CD14-positive monocyte (primary cell): ENCODE measurements at regions not wholly inside any gene's neighbourhood (a gene's known extent, or its start where the extent isn't known, plus 50 kb on each side); places are given as distances from the start of the nearest gene placed in this dataset.
A peak's percentile ranks its signal among the peaks of the same experiment; 100 is the strongest.

Source experiments
- DNase-seq, 3 donors: peaks; one replicate each; pipeline ENCODE4 v3.0.0-alpha.2; 2011 to 2022
- H2AFZ ChIP-seq: 2 replicates; pipeline ENCODE4 v1.6.0; 2012; ENCODE audit warnings: mild to moderate bottlenecking, low read depth, low read length, inconsistent platforms; ENCODE audit not compliant: insufficient read depth, poor library complexity, severe bottlenecking
- H3K27ac ChIP-seq, 2 donors: 1 replicate in 1 of 2; 2 replicates in 1 of 2; pipeline ENCODE4 v1.5.1; 2012 to 2013; ENCODE audit warnings: low read length in 2 of 2, control low read depth in 1 of 2, inconsistent platforms in 1 of 2, low read depth in 1 of 2, mild to moderate bottlenecking in 1 of 2
- H3K27me3 ChIP-seq, 2 donors: one replicate each; pipeline versions ENCODE4 v1.6.0 to v1.6.1; 2011 to 2013; ENCODE audit warnings: low read length in 2 of 2; ENCODE audit not compliant: control insufficient read depth in 2 of 2, insufficient read depth in 2 of 2
- H3K36me3 ChIP-seq, 2 donors: replicated peaks in 1 of 2; 1 replicate in 1 of 2; 2 replicates in 1 of 2; pipeline versions ENCODE4 v1.5.1 to v1.6.1; 2012 to 2013; ENCODE audit warnings: low read length in 2 of 2, control low read depth in 1 of 2, inconsistent platforms in 1 of 2, mild to moderate bottlenecking in 1 of 2; ENCODE audit not compliant: insufficient read depth in 2 of 2, control insufficient read depth in 1 of 2
- H3K4me1 ChIP-seq, 2 donors: 1 replicate in 1 of 2; 2 replicates in 1 of 2; pipeline versions ENCODE4 v1.5.1 to v1.6.1; 2012 to 2013; ENCODE audit warnings: low read length in 2 of 2, control low read depth in 1 of 2, inconsistent platforms in 1 of 2, mild to moderate bottlenecking in 1 of 2, moderate library complexity in 1 of 2; ENCODE audit not compliant: insufficient read depth in 2 of 2, control insufficient read depth in 1 of 2
- H3K4me2 ChIP-seq: replicated peaks from 2 replicates; pipeline ENCODE3; 2012; ENCODE audit warnings: low read length, moderate library complexity, mild to moderate bottlenecking; ENCODE audit not compliant: poor library complexity, severe bottlenecking; ENCODE audit errors: extremely low read depth
- H3K4me3 ChIP-seq, 3 experiments: fragments of 200-600 bp in 1 of 3; sonication (generic) in 1 of 3; replicated peaks in 1 of 3; 1 replicate in 2 of 3; 2 replicates in 1 of 3; pipeline ENCODE4 v1.5.1; 2011 to 2013; ENCODE audit warnings: low read length in 3 of 3, mild to moderate bottlenecking in 3 of 3, control low read depth in 2 of 3, low read depth in 2 of 3, inconsistent platforms in 1 of 3, moderate library complexity in 1 of 3
- H3K79me2 ChIP-seq: 2 replicates; pipeline ENCODE4 v1.6.0; 2012; ENCODE audit warnings: mild to moderate bottlenecking, control low read depth, inconsistent platforms, low read length, moderate library complexity; ENCODE audit not compliant: insufficient read depth
- H3K9ac ChIP-seq: 2 replicates; pipeline ENCODE4 v1.6.0; 2017; ENCODE audit warnings: low read length, mild to moderate bottlenecking; ENCODE audit not compliant: insufficient read depth, poor library complexity, severe bottlenecking
- H3K9me3 ChIP-seq, 2 donors: replicated peaks in 1 of 2; 1 replicate in 1 of 2; 2 replicates in 1 of 2; pipeline versions ENCODE4 v1.5.1 to v1.6.1; 2012 to 2013; ENCODE audit warnings: low read length in 2 of 2, control low read depth in 1 of 2; ENCODE audit not compliant: control insufficient read depth in 1 of 2, insufficient read depth in 1 of 2
- H4K20me1 ChIP-seq: 2 replicates; pipeline ENCODE4 v1.6.0; 2012; ENCODE audit warnings: mild to moderate bottlenecking, low read length, control low read depth, moderate library complexity; ENCODE audit not compliant: insufficient read depth
- H3K27ac Mint-ChIP-seq, 7 donors: one replicate each; pipeline ENCODE4 v1.8.0; 2020; ENCODE audit warnings: mild to moderate bottlenecking in 7 of 7, mixed read lengths in 7 of 7, moderate library complexity in 6 of 7, inconsistent platforms in 2 of 7
- H3K27me3 Mint-ChIP-seq, 3 donors: one replicate each; pipeline ENCODE4 v1.8.0; 2021 to 2022; ENCODE audit warnings: low read depth in 3 of 3, mild to moderate bottlenecking in 3 of 3, mixed read lengths in 3 of 3, moderate library complexity in 3 of 3, inconsistent platforms in 1 of 3
- H3K36me3 Mint-ChIP-seq, 2 donors: one replicate each; pipeline ENCODE4 v1.8.0; 2020; ENCODE audit warnings: mixed read lengths in 2 of 2, inconsistent platforms in 1 of 2, mild to moderate bottlenecking in 1 of 2
- H3K4me1 Mint-ChIP-seq: one replicate; pipeline ENCODE4 v1.8.0; 2020; ENCODE audit warnings: mild to moderate bottlenecking, mixed read lengths
- H3K4me3 Mint-ChIP-seq, 2 donors: one replicate each; pipeline ENCODE4 v1.8.0; 2020; ENCODE audit warnings: mild to moderate bottlenecking in 2 of 2, mixed read lengths in 2 of 2, moderate library complexity in 1 of 2
- H3K9me3 Mint-ChIP-seq, 7 donors: one replicate each; pipeline ENCODE4 v1.8.0; 2020 to 2022; ENCODE audit warnings: mixed read lengths in 7 of 7, mild to moderate bottlenecking in 6 of 7, moderate library complexity in 6 of 7, inconsistent platforms in 2 of 7
- CTCF ChIP-seq: fragments of 200-600 bp; IDR thresholded peaks from one replicate; pipeline ENCODE4 v1.8.0; 2022; ENCODE audit warnings: antibody characterized with exemption, mild to moderate bottlenecking
- WGBS: methylation state at CpG from one replicate; pipeline ENCODE4 v1.1.5; 2013; ENCODE audit warnings: missing lambda C conversion rate; ENCODE audit not compliant: insufficient coverage; 5-methylcytosine and 5-hydroxymethylcytosine counted together
- intact Hi-C, 2 donors: fragments of 100-400 bp; cut with micrococcal nuclease; formaldehyde crosslinking; loops; one replicate each; pipeline versions ENCODE4 v1.15.0 to v1.15.1; 2023

- no peak for TF ChIP-seq CTCF
- intact Hi-C loops: no loop called here
- peaks cover 0 to 4% of the 10 kb centered on the region in 2 donors for H3K36me3 Mint-ChIP-seq
Measured at GRCh38 chr10:31689233-31689632, 239.4 kb downstream of the ARHGAP12 start.

GRCh38 chr10:31687663-31688482 is 240.8 kb downstream of the ARHGAP12 start:
- H3K27ac Mint-ChIP-seq: peak overlapping the region in 2 of 7 donors; percentile 42 to 55
- intact Hi-C loops: no loop called here
- H2AFZ ChIP-seq: no peak overlapping the region
- no peak for DNase-seq
- H3K27me3 ChIP-seq: no peaks in the 10 kb centered on the region
- WGBS: 100% methylated on average over 1 of the region's 3 CpGs
- peaks cover 33 to 61% (median 53%) of the 10 kb centered on the region in 7 donors for H3K9me3 Mint-ChIP-seq
- no peak overlapping the region for H3K4me2 ChIP-seq
- H3K27ac ChIP-seq: no peak overlapping the region
- no peak overlapping the region for H3K4me3 Mint-ChIP-seq
- H3K9ac ChIP-seq: no peak overlapping the region
- H3K9me3 ChIP-seq: peaks cover 17 to 44% of the 10 kb centered on the region in 2 donors
- H4K20me1 ChIP-seq: no peaks in the 10 kb centered on the region
- no peaks in the 10 kb centered on the region for H3K36me3 ChIP-seq
- H3K36me3 Mint-ChIP-seq: peaks cover 0 to 4% of the 10 kb centered on the region in 2 donors
- no peaks in the 10 kb centered on the region for H3K4me1 Mint-ChIP-seq
- no peak for TF ChIP-seq CTCF
- peaks cover 0 to 2% (median 0%) of the 10 kb centered on the region in 3 donors for H3K27me3 Mint-ChIP-seq
- H3K4me1 ChIP-seq: no peaks in the 10 kb centered on the region
- no peak overlapping the region for H3K4me3 ChIP-seq
- no peaks in the 10 kb centered on the region for H3K79me2 ChIP-seq

More at GRCh38 chr10:31689233-31689632, 239.4 kb downstream of the ARHGAP12 start:
- no peak overlapping the region for H3K9ac ChIP-seq
- no peak overlapping the region for H2AFZ ChIP-seq
- no peaks in the 10 kb centered on the region for H3K36me3 ChIP-seq
- H3K4me2 ChIP-seq: no peak overlapping the region
- Mint-ChIP-seq H3K4me1 (peaks cover 5% of the 10 kb centered on the region), H3K27me3 (peaks cover 0 to 2% (median 0%) of the 10 kb centered on the region in 3 donors), H3K27ac (no peak overlapping the region), H3K9me3 (peaks cover 27 to 51% (median 43%) of the 10 kb centered on the region in 7 donors), H3K4me3 (no peak overlapping the region)
- H3K27me3 ChIP-seq: no peaks in the 10 kb centered on the region
- no peaks in the 10 kb centered on the region for H3K79me2 ChIP-seq
- no peaks in the 10 kb centered on the region for H4K20me1 ChIP-seq
- H3K4me1 ChIP-seq: peaks cover 0 to 4% of the 10 kb centered on the region in 2 donors
- peaks cover 17 to 30% of the 10 kb centered on the region in 2 donors for H3K9me3 ChIP-seq
- no peak overlapping the region for H3K4me3 ChIP-seq
- H3K27ac ChIP-seq: no peak overlapping the region
- DNase-seq: no peak
- WGBS: 100% methylated on average over 1 of the region's 1 CpG
